ENCODE measurements at regions not wholly inside any gene's neighbourhood (a gene's known extent, or its start where the extent isn't known, plus 50 kb on each side); places are given as distances from the start of the nearest gene placed in this dataset.

GRCh38 chr4:155040031-155040430, 168.4 kb upstream of the NPY2R start:
- Histone ChIP-seq H2AFZ (ENCODE audit: low read depth, low read length, poor library complexity, severe bottlenecking) (no peak overlapping the region), H3K4me2 (ENCODE audit: low read length) (no peak overlapping the region), H3K4me1 (ENCODE audit: control insufficient read depth in 1 of 2, insufficient read depth in 2 of 2, low read length in 2 of 2) (no peaks in the 10 kb centered on the region), H3K9me2 (ENCODE audit: insufficient read depth) (no peaks in the 10 kb centered on the region), H3K27me3 (ENCODE audit: insufficient read depth, low read length) (no peaks in the 10 kb centered on the region), H3K4me3 (replicated peaks in 1 of 2; ENCODE audit: low read depth in 1 of 2, low read length in 2 of 2) (no peak overlapping the region), H3K79me2 (ENCODE audit: insufficient read depth, low read length) (no peaks in the 10 kb centered on the region), H3K9ac (ENCODE audit: low read length) (no peak overlapping the region), H3K36me3 (ENCODE audit: control insufficient read depth in 1 of 2, insufficient read depth in 2 of 2, low read length in 2 of 2) (no peaks in the 10 kb centered on the region), H3K9me3 (ENCODE audit: control insufficient read depth in 1 of 2, insufficient read depth in 1 of 2, low read depth in 1 of 2, low read length in 2 of 2) (no peaks in the 10 kb centered on the region), H4K20me1 (ENCODE audit: insufficient read depth) (no peaks in the 10 kb centered on the region), H3K27ac (ENCODE audit: low read depth, low read length) (no peak overlapping the region)
- BruUV-seq (replicated peaks) = no TSS peak
- POLR2A ChIA-PET = no interaction called here
- RAD21 ChIA-PET (ENCODE audit: low non-redundant PET in 1 of 2, low total read pairs in 2 of 2, uncharacterized antibody in 2 of 2, unreplicated experiment in 2 of 2) = no interaction called here
- CTCF ChIA-PET = no interaction called here
- ATAC-seq (no peak), DNase-seq (ENCODE audit: low read depth, low spot score) (no peak)
- TF ChIP-seq REST (IDR thresholded peaks at IDR 0.05; ENCODE audit: low read depth) (no peak), CTCF (IDR thresholded peaks at IDR 0.05 in 2 of 3, conservative IDR thresholded peaks at IDR 0.05 in 1 of 3; ENCODE audit: borderline replicate concordance in 1 of 3, insufficient read depth in 1 of 3, low read depth in 2 of 3, low read length in 2 of 3) (no peak), RAD21 (IDR thresholded peaks at IDR 0.05; ENCODE audit: low read depth) (no peak), ELF1 (IDR thresholded peaks at IDR 0.05; ENCODE audit: borderline replicate concordance, low read depth) (no peak), SIN3A (IDR thresholded peaks at IDR 0.05; ENCODE audit: low read depth) (no peak), SRF (IDR thresholded peaks at IDR 0.05; ENCODE audit: low read depth) (no peak), EGR1 (IDR thresholded peaks at IDR 0.05; ENCODE audit: low read depth) (no peak), EZH2 (IDR thresholded peaks at IDR 0.05) (no peak)
- intact Hi-C loops (cut with micrococcal nuclease) = no loop called here

Measured in HCT116 (cell line).